A172 (cell line): ENCODE measurements at regions not wholly inside any gene's neighbourhood (a gene's known extent, or its start where the extent isn't known, plus 50 kb on each side); places are given as distances from the start of the nearest gene placed in this dataset.
A peak's percentile ranks its signal among the peaks of the same experiment; 100 is the strongest.

ENCODE experiments used
- DNase-seq: peaks from one replicate; pipeline ENCODE4 v3.0.0-alpha.2; 2015; ENCODE audit warnings: low spot score

- no peak for DNase-seq
Measured at GRCh38 chr22:49607821-49608220, 219.9 kb downstream of the BRD1 start.

- DNase-seq: no peak
Measured at GRCh38 chr22:49606562-49607290, 220.9 kb downstream of the BRD1 start.

- no peak for DNase-seq
Measured at GRCh38 chr22:49604732-49605302, 222.9 kb downstream of the BRD1 start.

GRCh38 chr22:49603016-49603415 is 224.7 kb downstream of the BRD1 start:
- DNase-seq: no peak

- DNase-seq: no peak
Measured at GRCh38 chr22:49602481-49602880, 225.2 kb downstream of the BRD1 start.

- no peak for DNase-seq
Measured at GRCh38 chr22:49601614-49602321, 225.9 kb downstream of the BRD1 start.

GRCh38 chr22:49600891-49601431 is 226.7 kb downstream of the BRD1 start:
- no peak for DNase-seq

GRCh38 chr22:49600468-49600867 is 227.2 kb downstream of the BRD1 start:
- no peak for DNase-seq

- no peak for DNase-seq
Measured at GRCh38 chr22:49599691-49600455, 227.8 kb downstream of the BRD1 start.

GRCh38 chr22:49599039-49599438 is 228.6 kb downstream of the BRD1 start:
- DNase-seq: no peak

- no peak for DNase-seq
Measured at GRCh38 chr22:49598338-49598737, 229.3 kb downstream of the BRD1 start.

GRCh38 chr22:49597428-49598039 is 230.1 kb downstream of the BRD1 start:
- no peak for DNase-seq

GRCh38 chr22:49595465-49596078 is 232.1 kb downstream of the BRD1 start:
- DNase-seq: no peak

- DNase-seq: no peak
Measured at GRCh38 chr22:49594078-49594477, 233.6 kb downstream of the BRD1 start.

GRCh38 chr22:49593509-49593908 is 234.2 kb downstream of the BRD1 start:
- DNase-seq: no peak

- DNase-seq: peak; percentile 8
Measured at GRCh38 chr22:49592780-49593501, 234.7 kb downstream of the BRD1 start.

GRCh38 chr22:49590851-49591445 is 236.7 kb downstream of the BRD1 start:
- no peak for DNase-seq

GRCh38 chr22:49590381-49590780 is 237.3 kb downstream of the BRD1 start:
- DNase-seq: no peak

GRCh38 chr22:49589811-49590210 is 237.9 kb downstream of the BRD1 start:
- no peak for DNase-seq

- DNase-seq: no peak
Measured at GRCh38 chr22:49589301-49589700, 238.4 kb downstream of the BRD1 start.
